ENCODE measurements at regions not wholly inside any gene's neighbourhood (a gene's known extent, or its start where the extent isn't known, plus 50 kb on each side); places are given as distances from the start of the nearest gene placed in this dataset.

GRCh38 chr9:107110153-107110552 is 172.9 kb upstream of the RAD23B start:
- H3K27me3 ChIP-seq (ENCODE audit: insufficient read depth, low read length): peaks cover 3% of the 10 kb centered on the region
- DNase-seq (ENCODE audit: insufficient read length, low spot score, missing footprints): no peak
- no peaks in the 10 kb centered on the region for H3K9me3 ChIP-seq (ENCODE audit: low read depth, low read length)
- no peak overlapping the region for H3K4me2 ChIP-seq (ENCODE audit: insufficient read depth, low read length)
- H3K36me3 ChIP-seq (ENCODE audit: insufficient read depth, low read length): no peaks in the 10 kb centered on the region
- no peak overlapping the region for H2AFZ ChIP-seq (ENCODE audit: low read length)
- no peak overlapping the region for H3K4me3 ChIP-seq (ENCODE audit: insufficient read depth, low read length)
- no peaks in the 10 kb centered on the region for H3K4me1 ChIP-seq (ENCODE audit: insufficient read depth, low read length)
- H3K79me2 ChIP-seq (ENCODE audit: insufficient read depth, low read length): no peaks in the 10 kb centered on the region
- no peak for TF ChIP-seq CTCF (IDR thresholded peaks at IDR 0.05; ENCODE audit: extremely low read depth, low read depth, low read length)
- no peak overlapping the region for H3K27ac ChIP-seq (ENCODE audit: low read depth, low read length)
- no peaks in the 10 kb centered on the region for H4K20me1 ChIP-seq (ENCODE audit: insufficient read depth, low read length)

DNA sequence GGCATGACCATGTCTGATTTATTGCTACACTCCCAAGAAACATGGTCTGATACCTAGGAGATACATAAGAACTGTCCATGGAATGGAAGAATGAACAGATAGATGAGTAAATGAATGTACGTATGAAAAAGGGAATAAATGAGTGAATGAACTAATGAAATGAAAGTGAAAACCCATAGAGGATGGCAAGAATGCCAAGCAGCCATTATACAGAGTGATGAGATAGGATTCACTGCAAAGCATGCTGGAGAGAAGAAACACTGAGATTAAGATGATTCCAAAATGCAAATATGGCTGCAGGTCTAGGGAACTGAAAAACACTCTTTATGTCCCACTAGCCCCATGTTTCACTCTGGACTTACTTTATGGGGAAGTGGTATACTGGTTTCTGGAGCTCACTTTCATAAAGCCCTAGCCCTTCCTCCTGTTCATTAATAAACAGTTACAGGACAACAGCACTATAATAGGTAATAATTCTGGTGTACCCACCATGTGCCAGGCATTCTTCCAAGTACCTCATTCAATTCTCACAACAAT is 170.3 kb upstream of the RAD23B start:
- Histone ChIP-seq H3K9me3 (ENCODE audit: low read depth, low read length) (no peaks in the 10 kb centered on the region), H2AFZ (ENCODE audit: low read length) (no peak overlapping the region), H3K4me2 (ENCODE audit: insufficient read depth, low read length) (no peak overlapping the region), H3K27me3 (ENCODE audit: insufficient read depth, low read length) (peaks cover 3% of the 10 kb centered on the region), H3K27ac (ENCODE audit: low read depth, low read length) (no peak overlapping the region), H3K79me2 (ENCODE audit: insufficient read depth, low read length) (no peaks in the 10 kb centered on the region), H4K20me1 (ENCODE audit: insufficient read depth, low read length) (no peaks in the 10 kb centered on the region), H3K4me1 (ENCODE audit: insufficient read depth, low read length) (no peaks in the 10 kb centered on the region), H3K4me3 (ENCODE audit: insufficient read depth, low read length) (no peak overlapping the region), H3K36me3 (ENCODE audit: insufficient read depth, low read length) (no peaks in the 10 kb centered on the region)
- DNase-seq (ENCODE audit: insufficient read length, low spot score, missing footprints): no peak
- TF ChIP-seq CTCF (IDR thresholded peaks at IDR 0.05; ENCODE audit: extremely low read depth, low read depth, low read length): no peak

DNA sequence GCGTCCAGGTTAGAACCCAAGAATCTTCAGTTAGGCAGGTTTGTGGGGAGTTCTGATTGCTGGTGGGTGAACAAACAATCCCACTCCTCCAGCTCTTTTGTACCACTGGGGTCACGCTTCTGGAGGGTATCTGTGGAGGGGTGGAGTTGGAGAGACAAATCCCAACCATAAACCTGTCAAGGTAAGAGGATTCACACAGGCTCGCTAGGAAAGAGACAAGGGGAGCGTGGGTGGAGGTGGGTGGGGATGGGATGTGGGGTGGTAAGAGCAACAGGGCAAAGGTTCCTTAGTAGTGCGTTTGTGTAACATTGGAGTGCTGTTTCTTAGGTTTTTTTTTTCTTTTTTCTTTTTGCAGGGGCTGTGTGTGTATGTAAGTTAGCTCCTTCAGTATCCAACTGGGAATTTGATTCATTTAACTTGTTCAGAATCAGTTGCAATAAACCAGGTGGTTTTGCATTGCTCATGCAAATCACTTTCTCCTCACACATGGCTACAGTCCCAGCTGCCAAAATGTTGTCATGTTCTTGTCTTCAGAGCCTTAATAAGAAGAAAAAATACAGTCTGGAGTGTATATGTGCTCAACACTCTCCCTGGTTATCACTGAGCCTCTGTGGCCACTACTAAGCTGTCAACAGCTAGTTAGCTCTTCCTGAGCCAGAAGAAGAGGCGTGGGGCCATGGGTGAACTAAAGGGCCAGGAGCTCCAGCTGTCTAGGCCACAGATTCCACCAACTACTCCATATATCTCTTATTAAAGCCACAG is 164.0 kb upstream of the RAD23B start:
- Histone ChIP-seq H2AFZ (ENCODE audit: low read length) (no peak overlapping the region), H3K79me2 (ENCODE audit: insufficient read depth, low read length) (no peaks in the 10 kb centered on the region), H3K27ac (ENCODE audit: low read depth, low read length) (no peak overlapping the region), H3K4me2 (ENCODE audit: insufficient read depth, low read length) (no peak overlapping the region), H4K20me1 (ENCODE audit: insufficient read depth, low read length) (no peaks in the 10 kb centered on the region), H3K9me3 (ENCODE audit: low read depth, low read length) (no peaks in the 10 kb centered on the region), H3K4me3 (ENCODE audit: insufficient read depth, low read length) (no peak overlapping the region), H3K27me3 (ENCODE audit: insufficient read depth, low read length) (peaks cover 2% of the 10 kb centered on the region), H3K36me3 (ENCODE audit: insufficient read depth, low read length) (no peaks in the 10 kb centered on the region), H3K4me1 (ENCODE audit: insufficient read depth, low read length) (no peaks in the 10 kb centered on the region)
- no peak for DNase-seq (ENCODE audit: insufficient read length, low spot score, missing footprints)
- no peak for TF ChIP-seq CTCF (IDR thresholded peaks at IDR 0.05; ENCODE audit: extremely low read depth, low read depth, low read length)

DNA sequence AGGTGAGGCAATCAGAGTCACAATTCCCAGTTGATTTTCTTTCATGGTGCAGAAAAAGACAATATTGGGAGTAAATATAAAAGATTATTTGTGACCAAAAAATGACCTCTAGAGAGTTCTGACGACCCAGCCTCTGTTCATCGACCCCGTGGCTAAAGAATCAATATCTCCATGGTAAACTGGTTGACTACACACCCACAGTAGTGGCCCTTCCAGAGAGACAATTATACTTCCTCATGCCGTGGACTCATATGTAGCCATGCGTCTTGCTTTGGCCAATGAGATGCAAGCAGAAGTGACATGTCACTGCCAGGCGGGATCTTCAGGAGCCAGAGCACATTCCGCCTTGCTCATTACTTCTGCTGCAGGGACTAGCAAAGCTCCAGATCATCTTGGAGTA is 163.3 kb upstream of the RAD23B start:
- peaks cover 2% of the 10 kb centered on the region for H3K27me3 ChIP-seq (ENCODE audit: insufficient read depth, low read length)
- no peak for DNase-seq (ENCODE audit: insufficient read length, low spot score, missing footprints)
- H3K4me2 ChIP-seq (ENCODE audit: insufficient read depth, low read length): no peak overlapping the region
- no peak overlapping the region for H2AFZ ChIP-seq (ENCODE audit: low read length)
- H3K4me1 ChIP-seq (ENCODE audit: insufficient read depth, low read length): no peaks in the 10 kb centered on the region
- TF ChIP-seq CTCF (IDR thresholded peaks at IDR 0.05; ENCODE audit: extremely low read depth, low read depth, low read length): no peak
- H3K27ac ChIP-seq (ENCODE audit: low read depth, low read length): no peak overlapping the region
- H3K4me3 ChIP-seq (ENCODE audit: insufficient read depth, low read length): no peak overlapping the region
- no peaks in the 10 kb centered on the region for H3K9me3 ChIP-seq (ENCODE audit: low read depth, low read length)
- H3K79me2 ChIP-seq (ENCODE audit: insufficient read depth, low read length): no peaks in the 10 kb centered on the region
- H3K36me3 ChIP-seq (ENCODE audit: insufficient read depth, low read length): no peaks in the 10 kb centered on the region
- no peaks in the 10 kb centered on the region for H4K20me1 ChIP-seq (ENCODE audit: insufficient read depth, low read length)

Data from osteoblast (primary cell).